RCC 7860 (cell line): ENCODE measurements at regions not wholly inside any gene's neighbourhood (a gene's known extent, or its start where the extent isn't known, plus 50 kb on each side); places are given as distances from the start of the nearest gene placed in this dataset.
"Not testable (repeated sequence)": the region's sequence is repeated elsewhere in the genome, so short reads cannot be mapped to it uniquely, and the experiment has no call there.

Source experiments
- DNase-seq: peaks from one replicate; pipeline ENCODE4 v3.0.0-alpha.2; 2015; ENCODE audit warnings: low spot score
- FAIRE-seq: peaks from 2 replicates; lab custom pipeline; 2012; peaks lifted over from hg19 to GRCh38; lab: Jason Lieb, UNC

DNA sequence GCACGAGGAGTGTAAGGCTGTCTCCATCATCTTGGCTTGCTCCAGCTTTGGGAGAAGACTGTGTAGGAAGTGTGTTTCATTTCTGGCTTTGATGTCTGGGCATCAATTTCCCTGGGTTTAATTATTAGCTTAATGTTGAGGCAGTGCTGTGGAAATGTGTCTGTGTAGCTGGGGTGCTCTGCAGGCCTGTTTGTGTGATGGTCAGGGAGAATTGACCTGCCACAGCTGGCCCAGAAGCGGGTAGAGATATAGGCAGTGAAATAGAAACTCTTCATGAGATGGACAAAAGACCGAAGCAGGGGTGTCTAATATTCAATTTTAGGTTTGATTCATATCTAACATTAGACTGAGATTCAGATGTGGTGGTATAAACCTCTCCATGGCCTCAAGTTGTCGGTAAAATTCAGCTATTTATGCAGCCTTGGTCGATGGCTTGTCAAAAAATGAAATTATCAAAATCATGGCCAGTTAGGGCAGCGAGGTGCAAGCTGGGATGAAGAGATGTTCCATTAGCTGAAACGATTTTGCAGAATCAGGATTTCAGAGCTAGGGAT, 95.3 kb upstream of the SNX9 start:
- FAIRE-seq (no peak), DNase-seq (no peak)

DNA sequence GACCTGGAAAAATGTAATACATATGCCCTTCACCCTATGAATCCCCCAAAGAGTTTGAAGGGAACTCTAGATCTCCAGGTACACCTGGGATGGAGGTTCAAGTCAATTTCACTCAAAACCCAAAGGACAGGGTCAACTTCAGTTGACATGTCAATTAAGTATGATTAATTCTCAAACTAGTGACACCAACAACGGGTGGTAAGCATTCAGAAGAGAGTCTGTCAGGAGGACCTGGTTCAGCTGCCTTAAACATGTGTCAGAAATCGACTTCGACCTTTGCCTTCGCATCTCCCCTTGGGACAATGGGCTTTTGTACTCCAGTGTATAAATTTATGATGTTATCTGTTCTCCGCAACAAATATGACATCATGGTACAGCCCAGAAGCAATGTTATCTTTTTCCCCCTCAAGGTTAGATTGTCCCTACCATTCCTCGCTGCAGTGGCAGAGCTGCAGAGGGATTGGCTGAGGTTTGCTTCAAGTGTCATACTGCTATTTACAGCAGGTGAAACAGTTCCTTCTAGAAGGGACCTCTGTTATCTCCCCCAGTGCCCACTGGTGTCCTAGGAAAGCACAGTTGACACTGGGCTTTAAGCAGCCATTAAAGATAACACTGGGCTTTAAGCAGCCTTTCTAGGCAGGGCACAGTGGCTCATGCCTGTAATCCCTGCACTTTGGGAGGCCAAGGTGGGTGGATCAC, 94.7 kb upstream of the SNX9 start:
- FAIRE-seq (no peak), DNase-seq (no peak)

- DNase-seq = no peak
- FAIRE-seq = no peak
Observed at GRCh38 chr6:157731221-157731620, 91.8 kb upstream of the SNX9 start.

DNA sequence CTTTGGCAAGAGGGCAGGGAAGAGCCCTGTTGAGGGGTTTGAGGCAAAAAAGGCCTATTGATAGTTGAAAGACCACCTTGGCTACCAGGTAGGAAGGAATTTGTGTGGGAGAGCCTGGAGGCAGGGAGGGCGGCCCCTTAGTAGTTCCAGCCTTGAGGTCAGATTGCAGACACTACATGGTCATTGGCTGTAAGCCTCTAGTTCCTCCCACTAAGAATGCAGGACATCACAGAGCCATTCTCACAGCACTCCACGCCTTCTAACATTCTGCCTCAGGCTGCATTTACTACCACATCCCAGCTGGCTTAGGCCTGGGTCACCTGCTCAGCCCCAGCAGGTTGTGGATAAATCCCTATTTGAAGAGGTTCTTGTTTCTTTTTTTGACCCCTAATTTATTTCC, 91.0 kb upstream of the SNX9 start:
- FAIRE-seq = no peak
- no peak for DNase-seq

DNA sequence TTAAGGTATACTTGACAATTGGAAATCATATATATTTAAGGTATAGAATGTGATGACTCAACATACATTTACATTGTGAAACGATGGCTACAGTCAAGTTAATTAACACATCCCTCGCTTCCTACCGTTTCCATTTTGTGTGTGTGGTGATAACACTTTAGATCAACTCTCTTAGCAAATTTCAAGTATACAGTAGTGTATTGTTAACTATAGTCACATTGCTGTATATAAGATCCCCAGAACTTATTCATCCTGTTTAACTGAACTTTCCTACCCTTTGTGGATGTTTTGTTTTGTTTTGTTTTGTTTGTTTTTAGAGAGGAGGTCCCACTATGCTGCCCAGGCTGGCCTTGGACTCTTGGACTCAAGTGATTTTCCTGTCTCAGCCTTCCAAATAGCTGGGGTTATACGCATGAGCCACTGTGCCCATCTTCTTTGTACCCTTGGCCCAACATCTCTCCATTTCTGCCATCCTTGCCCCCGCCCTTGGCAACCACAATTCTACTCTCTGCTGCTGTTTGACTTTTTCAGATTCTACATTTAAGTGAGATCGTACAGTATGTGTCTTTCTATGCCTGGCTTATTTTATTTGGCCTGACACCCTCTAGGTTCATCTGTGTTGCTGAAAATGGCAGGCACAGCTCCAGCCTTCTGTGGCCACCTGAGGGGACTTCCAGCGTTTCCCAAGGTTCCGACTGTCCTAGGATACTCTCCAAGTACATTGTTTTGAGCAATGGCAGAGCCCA, 90.5 kb upstream of the SNX9 start:
- DNase-seq (no peak), FAIRE-seq (no peak)

DNA sequence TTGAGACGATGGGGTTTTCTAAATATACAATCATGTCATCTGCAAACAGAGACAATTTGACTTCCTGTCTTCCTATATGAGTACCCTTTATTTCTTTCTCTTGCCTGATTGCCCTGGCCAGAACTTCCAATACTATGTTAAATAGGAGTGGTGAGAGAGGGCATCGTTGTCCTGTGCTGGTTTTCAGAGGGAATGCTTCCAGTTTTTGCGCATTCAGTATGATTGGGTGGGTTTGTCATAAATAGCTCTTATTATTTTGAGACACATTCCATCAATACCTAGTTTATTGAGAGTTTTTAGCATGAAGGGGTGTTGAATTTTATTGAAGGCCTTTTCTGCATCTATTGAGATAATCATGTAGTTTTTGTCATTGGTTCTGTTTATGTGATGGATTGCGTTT, 86.5 kb upstream of the SNX9 start:
- FAIRE-seq, DNase-seq: not testable (repeated sequence)

DNA sequence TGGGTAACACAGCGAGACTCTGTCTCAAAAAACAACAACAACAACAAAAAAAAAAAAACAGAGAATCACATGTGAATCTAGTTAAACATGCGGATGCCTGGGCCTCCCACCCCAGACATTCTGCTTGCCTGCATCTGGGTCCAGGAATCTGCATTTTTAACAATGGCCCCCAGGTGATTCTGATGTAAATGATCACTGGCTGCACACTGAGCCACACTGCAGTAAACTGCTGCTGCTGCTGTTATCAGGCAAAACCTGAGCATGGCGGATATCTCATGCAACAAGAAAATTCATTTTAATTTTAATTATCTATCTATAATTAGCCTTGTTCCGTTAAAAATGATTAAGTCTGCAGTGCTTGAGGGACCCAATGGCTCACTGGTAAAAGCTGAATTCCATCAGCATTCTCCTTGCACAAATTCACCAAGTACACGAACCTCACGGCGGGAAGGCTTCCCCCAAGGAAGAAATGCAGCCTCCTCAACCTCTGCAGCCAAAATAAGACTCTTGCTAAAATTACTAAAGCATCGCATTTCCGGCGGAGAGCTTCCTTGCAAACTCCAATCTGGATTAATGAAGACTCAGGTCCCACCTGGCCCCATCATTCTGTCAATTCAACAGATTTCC, 81.6 kb upstream of the SNX9 start:
- no peak for FAIRE-seq

GRCh38 chr6:157741948-157742556, 81.0 kb upstream of the SNX9 start:
- FAIRE-seq (no peak), DNase-seq (no peak)

More for the DNA sequence above, 81.6 kb upstream of the SNX9 start:
- DNase-seq = no peak

DNA sequence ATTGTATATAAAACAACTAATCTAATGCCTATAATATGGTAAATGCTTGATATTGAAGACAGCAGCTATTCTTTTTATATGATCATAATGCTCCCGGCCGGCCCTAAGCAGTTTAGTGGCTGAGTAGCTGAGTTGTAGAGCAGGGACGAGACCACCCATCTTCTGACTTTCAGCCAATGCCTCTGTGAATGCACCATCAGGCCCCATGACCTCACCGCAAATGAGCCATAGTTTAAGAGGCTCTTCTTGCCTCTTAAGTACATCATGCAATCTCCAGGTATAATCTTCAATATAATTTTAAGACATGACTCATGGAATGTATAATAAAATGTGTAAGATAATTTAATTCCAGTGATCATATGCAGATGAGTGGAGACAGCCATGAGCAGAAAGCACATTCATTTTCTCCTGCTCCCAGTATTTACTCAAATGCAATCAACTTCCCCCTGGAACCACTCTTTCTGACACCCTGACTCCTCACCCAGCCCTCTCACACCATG, 78.9 kb upstream of the SNX9 start:
- no peak for FAIRE-seq

GRCh38 chr6:157746897-157747296, 76.1 kb upstream of the SNX9 start:
- no peak for DNase-seq
- FAIRE-seq = no peak

More for the DNA sequence above, 78.9 kb upstream of the SNX9 start:
- DNase-seq = no peak

- DNase-seq (no peak), FAIRE-seq (no peak)
Observed at GRCh38 chr6:157747370-157747769, 75.7 kb upstream of the SNX9 start.

- FAIRE-seq (no peak), DNase-seq (no peak)
Observed at GRCh38 chr6:157748839-157749571, 74.0 kb upstream of the SNX9 start.

DNA sequence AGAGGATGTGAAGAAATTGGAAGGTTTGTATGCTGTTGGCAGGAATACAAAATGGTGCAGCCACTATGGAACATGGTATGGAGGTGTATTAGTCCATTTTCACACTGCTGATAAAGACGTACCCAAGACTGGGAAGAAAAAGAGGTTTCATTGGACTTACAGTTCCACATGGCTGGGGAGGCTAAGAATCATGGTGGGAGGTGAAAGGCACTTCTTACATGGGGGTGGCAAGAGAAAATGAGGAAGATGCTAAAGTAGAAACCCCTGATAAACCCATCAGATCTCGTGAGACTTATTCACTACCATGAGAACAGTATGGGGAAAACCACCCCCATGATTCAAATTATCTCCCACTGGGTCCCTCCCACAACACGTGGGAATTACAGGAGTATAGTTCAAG, 72.1 kb upstream of the SNX9 start:
- not testable (repeated sequence) for FAIRE-seq, DNase-seq

DNA sequence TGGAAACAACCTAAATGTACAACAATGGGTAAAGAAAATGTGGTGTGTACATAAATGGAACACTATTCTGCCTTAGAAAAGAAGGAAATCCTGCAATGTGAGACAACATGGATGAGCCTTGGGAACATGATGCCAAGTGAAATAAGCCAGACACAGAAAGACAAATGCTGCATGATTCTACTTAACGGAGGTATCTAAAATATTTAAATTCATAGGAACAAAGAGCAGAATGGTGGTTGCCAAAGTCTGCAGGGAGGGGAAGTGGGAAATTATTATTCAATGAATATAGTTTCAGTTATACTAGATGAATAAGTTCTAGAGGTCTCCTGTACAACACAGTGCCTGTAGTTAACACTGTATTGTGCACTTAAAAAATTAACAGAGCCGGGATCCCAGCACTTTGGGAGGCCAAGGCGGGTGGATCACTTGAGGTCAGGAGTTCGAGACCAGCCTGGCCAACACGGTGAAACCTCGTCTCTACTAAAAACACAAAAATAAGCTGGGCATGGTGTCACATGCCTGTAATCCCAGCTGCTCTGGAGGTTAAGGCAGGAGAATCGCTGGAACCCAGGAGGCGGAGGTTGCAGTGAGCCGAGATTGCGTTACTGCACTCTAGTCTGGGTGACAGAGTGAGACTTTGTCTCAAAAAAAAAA, 71.4 kb upstream of the SNX9 start:
- FAIRE-seq = no peak
- DNase-seq = no peak

DNA sequence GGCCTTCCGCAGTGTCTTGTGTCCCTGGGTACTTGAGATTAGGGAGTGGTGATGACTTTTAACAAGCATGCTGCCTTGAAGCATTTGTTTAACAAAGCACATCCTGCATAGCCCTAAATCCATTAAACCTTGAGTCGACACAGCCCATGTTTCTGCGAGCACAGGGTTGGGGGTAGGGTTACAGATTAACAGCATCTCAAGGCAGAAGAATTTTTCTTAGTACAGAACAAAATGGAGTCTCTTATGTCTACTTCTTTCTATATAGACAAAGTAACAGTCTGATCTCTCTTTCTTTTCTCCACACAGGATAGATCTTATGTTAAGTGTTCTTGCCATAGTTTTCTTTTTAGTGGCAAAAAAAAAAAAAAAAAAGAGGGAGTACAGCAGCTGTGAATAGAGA, 70.2 kb upstream of the SNX9 start:
- not testable (repeated sequence) for DNase-seq, FAIRE-seq

DNA sequence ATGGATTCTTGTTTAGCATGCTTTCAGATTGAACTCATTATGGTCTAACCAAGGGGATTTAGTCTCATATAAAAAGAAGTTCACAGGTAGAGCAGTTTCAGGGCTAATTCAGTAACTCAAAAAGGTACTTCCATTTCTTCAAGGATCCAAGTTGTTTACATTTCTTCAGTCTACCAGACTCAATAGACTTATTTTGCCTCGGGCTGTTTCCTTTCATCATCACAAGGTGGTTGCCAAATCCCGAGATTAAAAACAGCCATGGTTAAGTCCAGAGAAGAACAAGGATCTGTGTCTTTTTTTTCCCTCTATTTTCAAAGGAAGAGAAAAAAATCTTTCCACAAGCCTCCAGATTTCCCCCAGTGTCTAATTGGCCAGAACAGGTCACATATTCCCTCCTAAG, 69.8 kb upstream of the SNX9 start:
- DNase-seq = no peak
- no peak for FAIRE-seq

DNA sequence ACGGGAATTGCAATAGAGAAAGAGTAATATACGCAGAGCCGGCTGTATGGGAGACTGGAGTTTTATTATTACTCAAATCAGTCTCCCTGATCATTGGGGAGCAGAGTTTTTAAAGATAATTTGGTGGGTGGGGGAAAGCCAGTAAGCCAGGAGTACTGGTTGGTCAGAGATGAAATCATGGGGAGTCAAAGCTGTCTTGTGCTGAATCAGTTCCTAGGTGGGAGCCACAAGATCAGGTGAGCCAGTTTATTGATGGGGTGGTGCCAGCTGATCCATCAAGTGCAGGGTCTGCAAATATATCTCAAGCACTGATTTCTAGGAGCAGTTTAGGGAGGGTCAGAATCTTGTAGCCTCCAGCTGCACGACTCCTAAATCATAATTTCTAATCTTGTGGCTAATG, 69.2 kb upstream of the SNX9 start:
- FAIRE-seq, DNase-seq: not testable (repeated sequence)

GRCh38 chr6:157754351-157754750, 68.7 kb upstream of the SNX9 start:
- FAIRE-seq (no peak), DNase-seq (no peak)

DNA sequence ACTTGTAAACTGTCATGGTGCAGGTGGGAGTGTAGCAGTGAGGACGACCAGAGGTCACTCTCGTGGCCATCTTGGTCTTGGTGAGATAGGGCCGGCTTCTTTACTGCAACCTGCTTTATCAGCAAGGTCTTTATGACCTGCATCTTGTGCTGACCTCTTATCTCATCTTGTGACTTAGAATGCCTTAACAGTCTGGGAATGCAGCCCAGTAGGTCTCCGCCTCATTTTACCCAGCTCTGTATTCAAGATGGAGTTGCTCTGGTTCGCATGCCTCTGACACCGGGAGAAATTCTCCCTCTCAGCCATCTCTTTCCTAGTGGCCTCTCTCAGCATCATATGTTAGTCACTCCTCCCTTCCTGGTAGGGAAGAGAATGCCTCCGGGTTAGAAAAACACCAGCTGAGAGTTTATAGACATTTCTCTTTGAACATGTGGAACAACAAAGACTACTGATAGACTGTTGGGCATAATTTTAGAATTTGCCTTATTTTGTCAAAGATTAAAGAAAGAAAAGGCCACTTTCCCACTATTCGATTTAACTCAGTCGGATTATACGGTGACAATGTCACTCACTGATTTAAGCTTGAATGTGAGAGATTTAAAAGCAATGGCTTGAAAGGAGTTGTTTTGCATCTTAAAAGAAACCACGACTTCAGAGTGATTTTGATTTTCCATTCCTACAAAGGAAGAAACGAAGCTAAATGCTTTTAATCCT, 67.9 kb upstream of the SNX9 start:
- no peak for FAIRE-seq
- DNase-seq = no peak
